ENCODE measurements at regions not wholly inside any gene's neighbourhood (a gene's known extent, or its start where the extent isn't known, plus 50 kb on each side); places are given as distances from the start of the nearest gene placed in this dataset.

DNA sequence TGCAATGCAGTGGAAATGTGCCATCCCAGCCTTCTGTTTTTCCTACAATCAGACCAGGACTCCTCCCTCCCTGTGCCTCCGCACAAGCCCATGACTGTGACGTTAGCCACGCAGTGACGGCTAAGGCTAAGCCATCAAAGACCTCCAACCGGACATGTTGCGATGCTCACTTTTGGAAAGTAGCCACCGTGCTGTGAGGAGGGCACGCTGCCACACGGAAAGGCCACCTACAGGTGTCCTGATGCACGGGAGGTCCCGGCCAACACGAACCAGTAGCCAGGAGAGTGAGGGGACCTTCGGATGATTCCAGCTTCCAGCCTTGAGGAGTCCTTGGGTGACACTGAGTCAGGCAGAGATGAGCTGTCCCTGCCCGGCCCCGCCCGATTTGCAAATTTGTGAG, 53.9 kb downstream of the FOXL1 start:
- no peaks in the 10 kb centered on the region for H3K27me3 ChIP-seq
- ATAC-seq, result no peak
- TF ChIP-seq, protein P1, sequence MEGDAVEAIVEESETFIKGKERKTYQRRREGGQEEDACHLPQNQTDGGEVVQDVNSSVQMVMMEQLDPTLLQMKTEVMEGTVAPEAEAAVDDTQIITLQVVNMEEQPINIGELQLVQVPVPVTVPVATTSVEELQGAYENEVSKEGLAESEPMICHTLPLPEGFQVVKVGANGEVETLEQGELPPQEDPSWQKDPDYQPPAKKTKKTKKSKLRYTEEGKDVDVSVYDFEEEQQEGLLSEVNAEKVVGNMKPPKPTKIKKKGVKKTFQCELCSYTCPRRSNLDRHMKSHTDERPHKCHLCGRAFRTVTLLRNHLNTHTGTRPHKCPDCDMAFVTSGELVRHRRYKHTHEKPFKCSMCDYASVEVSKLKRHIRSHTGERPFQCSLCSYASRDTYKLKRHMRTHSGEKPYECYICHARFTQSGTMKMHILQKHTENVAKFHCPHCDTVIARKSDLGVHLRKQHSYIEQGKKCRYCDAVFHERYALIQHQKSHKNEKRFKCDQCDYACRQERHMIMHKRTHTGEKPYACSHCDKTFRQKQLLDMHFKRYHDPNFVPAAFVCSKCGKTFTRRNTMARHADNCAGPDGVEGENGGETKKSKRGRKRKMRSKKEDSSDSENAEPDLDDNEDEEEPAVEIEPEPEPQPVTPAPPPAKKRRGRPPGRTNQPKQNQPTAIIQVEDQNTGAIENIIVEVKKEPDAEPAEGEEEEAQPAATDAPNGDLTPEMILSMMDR (IDR thresholded peaks at IDR 0.05), result no peak

GRCh38 chr16:86632944-86633343, 54.6 kb downstream of the FOXL1 start:
- intact Hi-C loops (cut with DNase I), result no loop called here
- no peaks in the 10 kb centered on the region for H3K4me1 ChIP-seq
- TF ChIP-seq, protein P1 (IDR thresholded peaks at IDR 0.05), result no peak
- no peaks in the 10 kb centered on the region for H3K36me3 ChIP-seq
- H3K9me3 ChIP-seq, result no peaks in the 10 kb centered on the region
- ATAC-seq (no peak), DNase-seq (no peak)
- H3K27ac ChIP-seq, result no peak overlapping the region
- no peak overlapping the region for H3K4me3 ChIP-seq
- H3K27me3 ChIP-seq, result no peaks in the 10 kb centered on the region

More for the DNA sequence above, 53.9 kb downstream of the FOXL1 start:
- DNase-seq, result peak; percentile 49
- intact Hi-C loops (cut with DNase I), result no loop called here
- no peak overlapping the region for H3K4me3 ChIP-seq
- no peaks in the 10 kb centered on the region for H3K36me3 ChIP-seq
- no peaks in the 10 kb centered on the region for H3K4me1 ChIP-seq
- no peak overlapping the region for H3K27ac ChIP-seq
- H3K9me3 ChIP-seq, result no peaks in the 10 kb centered on the region

GRCh38 chr16:86634292-86634691, 55.9 kb downstream of the FOXL1 start:
- H3K27ac ChIP-seq, result no peak overlapping the region
- ATAC-seq (no peak), DNase-seq (no peak)
- TF ChIP-seq, protein P1 (IDR thresholded peaks at IDR 0.05), result no peak
- H3K36me3 ChIP-seq, result no peaks in the 10 kb centered on the region
- H3K9me3 ChIP-seq, result no peaks in the 10 kb centered on the region
- intact Hi-C loops (cut with DNase I), result no loop called here
- no peaks in the 10 kb centered on the region for H3K4me1 ChIP-seq
- no peak overlapping the region for H3K4me3 ChIP-seq
- H3K27me3 ChIP-seq, result no peaks in the 10 kb centered on the region

GRCh38 chr16:86635176-86635876, 57.0 kb downstream of the FOXL1 start:
- intact Hi-C loops (cut with DNase I), result no loop called here

DNA sequence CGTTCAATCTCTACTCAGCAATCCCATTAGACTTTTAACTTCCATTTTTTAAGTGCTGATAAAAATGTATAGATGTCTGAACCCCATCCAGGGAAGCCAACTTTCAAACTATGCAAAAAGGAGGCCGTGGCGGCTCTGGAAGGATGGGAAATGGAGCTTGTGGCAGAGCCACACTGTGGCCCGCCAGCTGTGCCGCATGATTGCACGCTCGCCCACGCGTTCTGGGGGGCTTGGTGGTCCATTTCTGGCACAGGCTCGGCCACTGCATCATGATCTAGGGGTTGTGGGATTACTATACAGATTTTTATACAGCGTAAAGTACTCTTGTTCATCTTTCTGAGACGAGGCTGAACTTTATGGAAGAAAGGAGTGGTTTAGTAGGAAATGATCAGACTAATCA, 57.6 kb downstream of the FOXL1 start:
- peaks cover 7% of the 10 kb centered on the region for H3K27me3 ChIP-seq
- TF ChIP-seq, protein P1 (IDR thresholded peaks at IDR 0.05), result no peak

More at GRCh38 chr16:86635176-86635876, 57.0 kb downstream of the FOXL1 start:
- H3K27ac ChIP-seq, result no peak overlapping the region
- no peaks in the 10 kb centered on the region for H3K4me1 ChIP-seq
- DNase-seq (no peak), ATAC-seq (no peak)
- no peaks in the 10 kb centered on the region for H3K9me3 ChIP-seq
- no peak overlapping the region for H3K4me3 ChIP-seq
- peaks cover 4% of the 10 kb centered on the region for H3K27me3 ChIP-seq
- TF ChIP-seq, protein P1 (IDR thresholded peaks at IDR 0.05), result no peak
- H3K36me3 ChIP-seq, result no peaks in the 10 kb centered on the region

More for the DNA sequence above, 57.6 kb downstream of the FOXL1 start:
- DNase-seq, result no peak
- Histone ChIP-seq H3K27ac (no peak overlapping the region), H3K4me3 (no peak overlapping the region), H3K36me3 (no peaks in the 10 kb centered on the region), H3K4me1 (no peaks in the 10 kb centered on the region), H3K9me3 (no peaks in the 10 kb centered on the region)
- intact Hi-C loops (cut with DNase I), result no loop called here
- no peak for ATAC-seq

Data from upper lobe of right lung (tissue), 1 donor.